ENCODE measurements at regions not wholly inside any gene's neighbourhood (a gene's known extent, or its start where the extent isn't known, plus 50 kb on each side); places are given as distances from the start of the nearest gene placed in this dataset.

GRCh38 chr4:107389965-107390364, 330.1 kb downstream of the PAPSS1 start:
- Mint-ChIP-seq H3K36me3 (no peaks in the 10 kb centered on the region), H3K4me1 (no peaks in the 10 kb centered on the region), H3K27ac (no peak overlapping the region), H3K9me3 (peaks cover 0 to 2% (median 0%) of the 10 kb centered on the region in 3 donors), H3K27me3 (no peaks in the 10 kb centered on the region), H3K4me3 (no peak overlapping the region)
- H3K27me3 ChIP-seq (replicated peaks in 1 of 2; ENCODE audit: control insufficient read depth in 2 of 2, extremely low read depth in 1 of 2, insufficient read depth in 2 of 2, low read length in 1 of 2), result no peaks in the 10 kb centered on the region
- CTCF ChIA-PET, result no interaction called here
- no peaks in the 10 kb centered on the region for H3K4me1 ChIP-seq (ENCODE audit: control insufficient read depth in 1 of 2, extremely low read depth in 1 of 2, insufficient read depth in 2 of 2, low read length in 2 of 2)
- H3K27ac ChIP-seq (ENCODE audit: low read length), result no peak overlapping the region
- H3K4me3 ChIP-seq (ENCODE audit: control insufficient read depth in 1 of 2, extremely low read depth in 1 of 2, low read length in 1 of 2), result no peak overlapping the region
- no peaks in the 10 kb centered on the region for H3K9me3 ChIP-seq
- POLR2A ChIA-PET, result interaction anchor here in 1 of 2 donors (1.0 kb wide), 1 partner anchor 142 kb away, joined by 3 read pairs; no protein-coding TSS in a partner anchor
- DNase-seq (no peak), ATAC-seq (replicated peaks in 1 of 4) (no peak)
- H3K36me3 ChIP-seq (ENCODE audit: control insufficient read depth in 2 of 2, extremely low read depth in 1 of 2, insufficient read depth in 1 of 2, low read length in 1 of 2), result no peaks in the 10 kb centered on the region

DNA sequence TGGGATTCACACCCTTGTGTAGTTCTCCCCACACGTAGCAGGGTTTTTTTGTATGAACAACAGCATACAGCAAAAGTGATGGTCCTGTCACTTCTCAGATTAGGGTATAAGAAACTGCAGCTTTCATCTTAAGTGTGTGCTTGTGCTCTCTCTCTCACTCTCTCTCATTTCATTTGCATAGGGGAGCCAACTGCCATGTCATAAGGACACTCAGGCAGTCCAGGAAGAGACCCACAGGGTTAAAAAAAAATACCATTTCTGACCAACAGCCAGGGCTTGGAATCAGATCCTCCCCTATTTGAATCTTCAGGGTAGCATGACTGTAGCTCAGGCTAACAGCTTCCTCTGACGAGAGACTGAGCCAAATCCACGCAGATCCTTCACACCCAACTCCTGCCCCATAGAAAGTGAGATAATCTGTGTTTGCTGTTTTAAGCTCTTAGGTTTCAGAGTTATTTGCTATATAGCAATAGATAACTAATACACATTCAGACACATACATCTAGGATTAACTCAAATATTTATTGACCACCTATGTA, 331.2 kb downstream of the PAPSS1 start:
- H3K4me1 Mint-ChIP-seq, result no peaks in the 10 kb centered on the region
- H3K36me3 Mint-ChIP-seq, result no peaks in the 10 kb centered on the region
- ATAC-seq (replicated peaks in 1 of 4) (no peak), DNase-seq (no peak)
- no peaks in the 10 kb centered on the region for H3K9me3 ChIP-seq
- H3K27me3 ChIP-seq (replicated peaks in 1 of 2; ENCODE audit: control insufficient read depth in 2 of 2, extremely low read depth in 1 of 2, insufficient read depth in 2 of 2, low read length in 1 of 2), result no peaks in the 10 kb centered on the region
- H3K36me3 ChIP-seq (ENCODE audit: control insufficient read depth in 2 of 2, extremely low read depth in 1 of 2, insufficient read depth in 1 of 2, low read length in 1 of 2), result no peaks in the 10 kb centered on the region
- no peak overlapping the region for H3K27ac Mint-ChIP-seq
- no peak overlapping the region for H3K4me3 Mint-ChIP-seq
- ChIA-PET POLR2A (no interaction called here), CTCF (no interaction called here)
- no peak overlapping the region for H3K4me3 ChIP-seq (ENCODE audit: control insufficient read depth in 1 of 2, extremely low read depth in 1 of 2, low read length in 1 of 2)
- no CpG with 5 or more reads among the region's 3 CpGs for WGBS (ENCODE audit: insufficient coverage)
- peaks cover 0 to 2% (median 0%) of the 10 kb centered on the region in 3 donors for H3K9me3 Mint-ChIP-seq
- no peaks in the 10 kb centered on the region for H3K27me3 Mint-ChIP-seq
- H3K4me1 ChIP-seq (ENCODE audit: control insufficient read depth in 1 of 2, extremely low read depth in 1 of 2, insufficient read depth in 2 of 2, low read length in 2 of 2), result no peaks in the 10 kb centered on the region
- no peak overlapping the region for H3K27ac ChIP-seq (ENCODE audit: low read length)

GRCh38 chr4:107380836-107381438, 339.1 kb downstream of the PAPSS1 start:
- POLR2A ChIA-PET, result no interaction called here
- CTCF ChIA-PET, result no interaction called here
- 88% methylated on average over 14 of the region's 20 CpGs for WGBS (ENCODE audit: insufficient coverage)
- ATAC-seq (replicated peaks in 1 of 4), result no peak
- no peak overlapping the region for H3K27ac ChIP-seq (ENCODE audit: low read length)
- Mint-ChIP-seq H3K4me1 (no peaks in the 10 kb centered on the region), H3K9me3 (no peaks in the 10 kb centered on the region), H3K4me3 (no peak overlapping the region), H3K36me3 (no peaks in the 10 kb centered on the region), H3K27me3 (peaks cover 0 to 1% of the 10 kb centered on the region in 2 donors), H3K27ac (no peak overlapping the region)
- no peak overlapping the region for H3K4me3 ChIP-seq (ENCODE audit: control insufficient read depth in 1 of 2, extremely low read depth in 1 of 2, low read length in 1 of 2)
- no peak for DNase-seq
- H3K27me3 ChIP-seq (replicated peaks in 1 of 2; ENCODE audit: control insufficient read depth in 2 of 2, extremely low read depth in 1 of 2, insufficient read depth in 2 of 2, low read length in 1 of 2), result peaks cover 0 to 5% of the 10 kb centered on the region in 2 experiments
- no peaks in the 10 kb centered on the region for H3K36me3 ChIP-seq (ENCODE audit: control insufficient read depth in 2 of 2, extremely low read depth in 1 of 2, insufficient read depth in 1 of 2, low read length in 1 of 2)
- H3K9me3 ChIP-seq, result no peaks in the 10 kb centered on the region
- H3K4me1 ChIP-seq (ENCODE audit: control insufficient read depth in 1 of 2, extremely low read depth in 1 of 2, insufficient read depth in 2 of 2, low read length in 2 of 2), result no peaks in the 10 kb centered on the region

DNA sequence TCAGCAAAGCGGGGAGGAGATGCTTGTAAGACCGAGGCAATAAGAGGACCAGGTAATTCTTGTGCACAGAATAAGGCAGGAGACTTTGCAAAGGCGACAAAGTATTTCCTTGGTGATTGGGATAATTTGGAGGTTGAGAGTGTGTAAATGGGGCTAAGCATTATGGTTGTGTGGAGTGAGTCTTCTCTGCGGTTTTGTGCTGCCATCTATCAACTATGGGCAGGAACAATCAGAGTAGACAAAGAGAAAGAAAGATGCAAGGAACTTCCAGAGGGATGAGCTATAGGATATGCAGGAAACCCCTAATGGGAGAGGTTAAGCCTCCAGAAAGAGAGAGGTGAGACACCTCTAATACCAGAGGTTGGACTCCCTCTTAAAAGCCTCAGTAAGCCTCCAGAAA, 339.8 kb downstream of the PAPSS1 start:
- Mint-ChIP-seq H3K4me1 (no peaks in the 10 kb centered on the region), H3K27ac (no peak overlapping the region), H3K9me3 (no peaks in the 10 kb centered on the region), H3K27me3 (peaks cover 0 to 1% of the 10 kb centered on the region in 2 donors), H3K4me3 (no peak overlapping the region), H3K36me3 (no peaks in the 10 kb centered on the region)
- ChIA-PET CTCF (interaction anchor here in 1 of 2 donors (0.5 kb wide), 1 partner anchor 1402 kb away, joined by 3 read pairs; no protein-coding TSS in a partner anchor), POLR2A (no interaction called here)
- H3K4me3 ChIP-seq (ENCODE audit: control insufficient read depth in 1 of 2, extremely low read depth in 1 of 2, low read length in 1 of 2), result no peak overlapping the region
- no peaks in the 10 kb centered on the region for H3K9me3 ChIP-seq
- no peaks in the 10 kb centered on the region for H3K36me3 ChIP-seq (ENCODE audit: control insufficient read depth in 2 of 2, extremely low read depth in 1 of 2, insufficient read depth in 1 of 2, low read length in 1 of 2)
- no peak for ATAC-seq (replicated peaks in 1 of 4)
- H3K27me3 ChIP-seq (replicated peaks in 1 of 2; ENCODE audit: control insufficient read depth in 2 of 2, extremely low read depth in 1 of 2, insufficient read depth in 2 of 2, low read length in 1 of 2), result peaks cover 0 to 5% of the 10 kb centered on the region in 2 experiments
- no peaks in the 10 kb centered on the region for H3K4me1 ChIP-seq (ENCODE audit: control insufficient read depth in 1 of 2, extremely low read depth in 1 of 2, insufficient read depth in 2 of 2, low read length in 2 of 2)
- no peak overlapping the region for H3K27ac ChIP-seq (ENCODE audit: low read length)
- 88% methylated on average over 4 of the region's 4 CpGs for whole genome bisulfite sequencing (ENCODE audit: insufficient coverage)
- no peak for DNase-seq

DNA sequence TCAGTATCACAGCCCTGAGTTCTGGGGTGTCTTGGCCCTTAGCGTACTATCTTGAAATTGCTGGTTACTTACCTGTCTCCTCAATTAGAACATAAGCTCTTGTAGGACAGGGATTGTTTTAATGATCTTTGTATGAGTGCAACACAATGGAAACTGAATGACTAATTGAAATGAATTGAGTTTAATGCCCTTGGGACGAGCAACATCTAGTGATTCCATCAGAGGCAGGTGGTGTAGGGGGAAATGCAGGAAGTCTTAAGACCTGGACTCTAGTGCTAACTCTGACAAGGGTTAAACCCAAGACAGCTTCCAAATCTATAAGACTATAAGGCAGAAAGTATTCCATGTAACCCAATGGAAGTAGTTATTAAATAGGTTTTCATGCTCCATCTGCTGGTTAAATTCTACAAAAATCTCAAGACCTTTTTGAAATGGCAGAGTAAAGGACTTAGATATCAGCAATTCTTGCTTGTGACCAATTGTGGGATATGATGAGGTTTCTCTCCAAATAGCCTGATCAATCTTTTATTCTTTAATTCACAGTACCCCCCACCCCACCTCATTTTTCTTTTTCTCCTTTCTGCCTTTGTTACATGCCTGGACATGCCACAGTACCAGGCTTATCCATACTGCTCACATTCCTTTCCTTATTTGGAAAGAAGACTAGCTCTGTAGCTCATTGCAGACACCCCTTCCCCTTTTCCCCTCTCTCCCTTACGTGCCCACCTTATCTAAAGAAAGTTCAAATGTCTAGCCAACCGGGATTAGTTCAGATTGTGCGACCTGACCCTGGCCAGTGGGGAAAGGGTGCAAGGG, 340.8 kb downstream of the PAPSS1 start:
- DNase-seq, result no peak
- 64% methylated on average over 2 of the region's 5 CpGs for WGBS (ENCODE audit: insufficient coverage)
- Mint-ChIP-seq H3K9me3 (no peaks in the 10 kb centered on the region), H3K4me3 (no peak overlapping the region), H3K4me1 (no peaks in the 10 kb centered on the region), H3K27ac (no peak overlapping the region), H3K27me3 (peaks cover 0 to 1% of the 10 kb centered on the region in 2 donors), H3K36me3 (no peaks in the 10 kb centered on the region)
- H3K27ac ChIP-seq (ENCODE audit: low read length), result no peak overlapping the region
- POLR2A ChIA-PET, result no interaction called here
- peaks cover 0 to 5% of the 10 kb centered on the region in 2 experiments for H3K27me3 ChIP-seq (replicated peaks in 1 of 2; ENCODE audit: control insufficient read depth in 2 of 2, extremely low read depth in 1 of 2, insufficient read depth in 2 of 2, low read length in 1 of 2)
- H3K9me3 ChIP-seq, result no peaks in the 10 kb centered on the region
- ATAC-seq (replicated peaks in 1 of 4), result no peak
- H3K4me3 ChIP-seq (ENCODE audit: control insufficient read depth in 1 of 2, extremely low read depth in 1 of 2, low read length in 1 of 2), result no peak overlapping the region
- no peaks in the 10 kb centered on the region for H3K4me1 ChIP-seq (ENCODE audit: control insufficient read depth in 1 of 2, extremely low read depth in 1 of 2, insufficient read depth in 2 of 2, low read length in 2 of 2)
- CTCF ChIA-PET, result interaction anchor here in 1 of 2 donors (0.6 kb wide), 1 partner anchor 166 kb away, joined by 3 read pairs; no protein-coding TSS in a partner anchor
- H3K36me3 ChIP-seq (ENCODE audit: control insufficient read depth in 2 of 2, extremely low read depth in 1 of 2, insufficient read depth in 1 of 2, low read length in 1 of 2), result no peaks in the 10 kb centered on the region

GRCh38 chr4:107376293-107376692, 340.2 kb upstream of the DKK2 start:
- ChIA-PET POLR2A (no interaction called here), CTCF (no interaction called here)
- WGBS (ENCODE audit: insufficient coverage), result no CpG with 5 or more reads among the region's 1 CpG

More at GRCh38 chr4:107376293-107376692, 340.2 kb upstream of the DKK2 start:
- H3K9me3 ChIP-seq, result no peaks in the 10 kb centered on the region
- H3K27ac Mint-ChIP-seq, result no peak overlapping the region
- H3K4me1 Mint-ChIP-seq, result no peaks in the 10 kb centered on the region
- no peaks in the 10 kb centered on the region for H3K36me3 Mint-ChIP-seq
- H3K4me3 ChIP-seq (ENCODE audit: control insufficient read depth in 1 of 2, extremely low read depth in 1 of 2, low read length in 1 of 2), result no peak overlapping the region
- no peak overlapping the region for H3K4me3 Mint-ChIP-seq
- DNase-seq (no peak), ATAC-seq (replicated peaks in 1 of 4) (no peak)
- H3K27ac ChIP-seq (ENCODE audit: low read length), result no peak overlapping the region
- no peaks in the 10 kb centered on the region for H3K4me1 ChIP-seq (ENCODE audit: control insufficient read depth in 1 of 2, extremely low read depth in 1 of 2, insufficient read depth in 2 of 2, low read length in 2 of 2)
- peaks cover 0 to 5% of the 10 kb centered on the region in 2 experiments for H3K27me3 ChIP-seq (replicated peaks in 1 of 2; ENCODE audit: control insufficient read depth in 2 of 2, extremely low read depth in 1 of 2, insufficient read depth in 2 of 2, low read length in 1 of 2)
- H3K9me3 Mint-ChIP-seq, result peaks cover 0 to 3% (median 0%) of the 10 kb centered on the region in 3 donors
- H3K36me3 ChIP-seq (ENCODE audit: control insufficient read depth in 2 of 2, extremely low read depth in 1 of 2, insufficient read depth in 1 of 2, low read length in 1 of 2), result no peaks in the 10 kb centered on the region
- no peaks in the 10 kb centered on the region for H3K27me3 Mint-ChIP-seq

Data from T-cell (primary cell).